Transverse colon (tissue), 3 donors: ENCODE measurements at regions not wholly inside any gene's neighbourhood (a gene's known extent, or its start where the extent isn't known, plus 50 kb on each side); places are given as distances from the start of the nearest gene placed in this dataset.

ENCODE experiments used
- EP300 ChIP-seq: sonication (generic); formaldehyde crosslinking; IDR thresholded peaks from one replicate; pipeline ENCODE4 v1.6.1; 2017; ENCODE audit warnings: antibody characterized with exemption, low read depth
- POLR2A ChIP-seq: fragments of 450-650 bp; IDR thresholded peaks from one replicate; pipeline ENCODE4 v1.6.1; 2016; ENCODE audit warnings: antibody characterized with exemption, mild to moderate bottlenecking, moderate library complexity
- TF ChIP-seq, protein P1 (sequence below), 5 experiments: fragments of 200-600 bp in 3 of 5; fragments of 450-650 bp in 2 of 5; sonication (generic) in 3 of 5; IDR thresholded peaks; 1 replicate in 2 of 5; 2 replicates in 3 of 5; pipeline ENCODE4 v1.5.1; 2016 to 2017; ENCODE audit warnings: antibody characterized with exemption in 5 of 5, inconsistent platforms in 3 of 5, mild to moderate bottlenecking in 2 of 5, moderate library complexity in 1 of 5

DNA sequence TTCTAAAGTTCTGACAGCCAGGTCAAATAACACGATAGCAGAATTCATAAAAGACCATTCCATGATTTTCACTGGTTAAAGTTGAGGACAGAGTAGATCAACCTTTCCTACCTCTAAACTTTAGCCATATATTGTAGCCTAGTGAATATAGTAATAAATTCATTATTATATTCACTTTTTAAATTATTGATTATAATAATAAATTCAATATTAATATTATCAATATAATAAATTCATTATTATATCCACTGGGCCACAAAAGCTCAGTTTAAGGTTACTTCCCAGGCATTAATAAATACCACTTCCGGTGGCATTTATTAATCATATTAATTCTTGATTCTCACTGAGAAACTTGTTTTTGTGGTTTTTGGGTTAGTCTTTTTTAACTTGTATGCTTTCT, 85.7 kb upstream of the GPC6 start:
- TF ChIP-seq EP300 (no peak), POLR2A (no peak)
- TF ChIP-seq, protein P1, sequence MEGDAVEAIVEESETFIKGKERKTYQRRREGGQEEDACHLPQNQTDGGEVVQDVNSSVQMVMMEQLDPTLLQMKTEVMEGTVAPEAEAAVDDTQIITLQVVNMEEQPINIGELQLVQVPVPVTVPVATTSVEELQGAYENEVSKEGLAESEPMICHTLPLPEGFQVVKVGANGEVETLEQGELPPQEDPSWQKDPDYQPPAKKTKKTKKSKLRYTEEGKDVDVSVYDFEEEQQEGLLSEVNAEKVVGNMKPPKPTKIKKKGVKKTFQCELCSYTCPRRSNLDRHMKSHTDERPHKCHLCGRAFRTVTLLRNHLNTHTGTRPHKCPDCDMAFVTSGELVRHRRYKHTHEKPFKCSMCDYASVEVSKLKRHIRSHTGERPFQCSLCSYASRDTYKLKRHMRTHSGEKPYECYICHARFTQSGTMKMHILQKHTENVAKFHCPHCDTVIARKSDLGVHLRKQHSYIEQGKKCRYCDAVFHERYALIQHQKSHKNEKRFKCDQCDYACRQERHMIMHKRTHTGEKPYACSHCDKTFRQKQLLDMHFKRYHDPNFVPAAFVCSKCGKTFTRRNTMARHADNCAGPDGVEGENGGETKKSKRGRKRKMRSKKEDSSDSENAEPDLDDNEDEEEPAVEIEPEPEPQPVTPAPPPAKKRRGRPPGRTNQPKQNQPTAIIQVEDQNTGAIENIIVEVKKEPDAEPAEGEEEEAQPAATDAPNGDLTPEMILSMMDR (IDR thresholded peaks at IDR 0.05), result no peak
